Mucosa of stomach (tissue), 1 donor: ENCODE measurements at regions not wholly inside any gene's neighbourhood (a gene's known extent, or its start where the extent isn't known, plus 50 kb on each side); places are given as distances from the start of the nearest gene placed in this dataset.
"Not testable (repeated sequence)": the region's sequence is repeated elsewhere in the genome, so short reads cannot be mapped to it uniquely, and the experiment has no call there.

Experiments
- H3K27me3 ChIP-seq: one replicate; pipeline ENCODE4 v1.7.0; 2013; ENCODE audit warnings: mild to moderate bottlenecking, low read length; ENCODE audit not compliant: control insufficient read depth, insufficient read depth
- H3K36me3 ChIP-seq: one replicate; pipeline ENCODE4 v1.7.0; 2013; ENCODE audit warnings: low read length; ENCODE audit not compliant: control insufficient read depth, insufficient read depth
- H3K4me1 ChIP-seq: one replicate; pipeline ENCODE4 v1.7.0; 2013; ENCODE audit warnings: mild to moderate bottlenecking, low read length; ENCODE audit not compliant: control insufficient read depth, insufficient read depth
- H3K4me3 ChIP-seq: one replicate; pipeline ENCODE4 v1.7.0; 2013; ENCODE audit warnings: low read length
- H3K9ac ChIP-seq: one replicate; pipeline ENCODE4 v1.7.0; 2013; ENCODE audit warnings: mild to moderate bottlenecking, low read length, moderate library complexity
- H3K9me3 ChIP-seq: one replicate; pipeline ENCODE4 v1.7.0; 2013; ENCODE audit warnings: mild to moderate bottlenecking, low read length, moderate library complexity; ENCODE audit not compliant: control insufficient read depth
- donor health status: Pancreatic carcinoma.

DNA sequence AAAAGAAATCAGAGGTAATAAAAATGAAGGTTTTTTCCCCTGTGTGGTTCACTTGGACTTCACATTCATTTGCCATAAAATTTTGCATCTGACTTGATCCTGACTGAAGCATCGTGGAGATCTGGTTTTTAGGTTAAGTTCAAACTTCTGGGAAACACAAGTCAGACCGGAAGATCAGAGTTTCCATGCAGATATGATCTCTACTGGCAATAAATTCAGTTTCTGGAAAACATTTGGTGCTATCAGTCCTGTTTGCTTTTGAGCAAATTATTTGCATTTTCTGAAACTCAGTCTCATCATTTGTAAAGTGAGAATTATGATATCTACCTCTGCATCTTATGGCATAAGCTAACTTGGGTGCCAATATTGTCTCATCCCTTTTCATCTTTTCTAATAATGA lies 81.3 kb upstream of the KCNMA1 start:
- H3K4me3 ChIP-seq = no peak overlapping the region
- H3K36me3 ChIP-seq = no peaks in the 10 kb centered on the region
- H3K9me3 ChIP-seq = no peaks in the 10 kb centered on the region
- H3K4me1 ChIP-seq = no peaks in the 10 kb centered on the region
- H3K27me3 ChIP-seq = peaks cover 5% of the 10 kb centered on the region
- no peak overlapping the region for H3K9ac ChIP-seq

GRCh38 chr10:77718312-77718711 lies 80.7 kb upstream of the KCNMA1 start:
- H3K9ac ChIP-seq, H3K4me3 ChIP-seq, H3K9me3 ChIP-seq, H3K4me1 ChIP-seq, H3K36me3 ChIP-seq: not testable (repeated sequence)
- peaks cover 12% of the 10 kb centered on the region for H3K27me3 ChIP-seq

GRCh38 chr10:77717336-77717735 lies 79.7 kb upstream of the KCNMA1 start:
- Histone ChIP-seq H3K4me3 (no peak overlapping the region), H3K36me3 (no peaks in the 10 kb centered on the region), H3K27me3 (peaks cover 16% of the 10 kb centered on the region), H3K9ac (no peak overlapping the region), H3K4me1 (no peaks in the 10 kb centered on the region), H3K9me3 (no peaks in the 10 kb centered on the region)

DNA sequence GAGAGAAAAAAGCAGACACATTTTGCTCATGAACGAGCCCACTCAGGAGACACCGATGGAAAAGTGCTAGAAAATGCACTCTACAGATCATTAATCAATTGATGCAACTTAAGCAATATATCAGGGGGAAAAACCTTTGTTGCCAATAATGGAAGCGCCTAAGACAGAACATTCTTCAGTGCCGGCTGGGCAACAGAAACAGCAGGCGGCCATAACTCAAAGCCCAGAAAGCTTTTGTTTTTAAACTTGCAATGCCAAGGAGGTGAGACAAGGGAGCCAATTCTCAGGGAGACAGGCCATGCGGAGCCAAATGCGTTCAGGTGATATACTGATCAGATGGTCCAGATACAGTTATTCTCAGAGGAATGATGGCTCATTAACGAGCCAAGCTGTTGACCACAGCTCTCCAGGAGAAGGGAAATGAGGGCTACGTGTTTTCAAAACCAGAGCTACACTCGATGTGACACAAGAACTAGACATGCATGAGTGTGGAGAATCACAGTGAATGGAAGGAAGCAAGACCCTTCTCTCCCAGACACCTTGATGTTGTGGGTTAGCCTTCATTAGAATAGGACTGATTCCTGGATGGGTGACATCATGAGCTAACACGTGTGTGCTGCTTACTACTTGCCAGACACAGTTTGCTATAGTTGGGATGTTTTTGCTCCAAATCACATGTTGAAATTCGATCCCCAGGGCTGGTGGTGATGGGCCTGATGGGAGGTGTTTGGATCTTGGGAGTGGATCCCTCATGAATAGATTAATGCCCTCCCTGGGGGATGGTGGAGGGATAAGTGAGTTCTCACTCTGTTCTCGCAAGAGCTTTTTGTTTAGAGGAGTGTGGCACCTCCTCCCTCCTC lies 79.1 kb upstream of the KCNMA1 start:
- H3K9ac ChIP-seq = no peak overlapping the region
- H3K4me1 ChIP-seq = no peaks in the 10 kb centered on the region
- H3K27me3 ChIP-seq = peaks cover 19% of the 10 kb centered on the region
- no peaks in the 10 kb centered on the region for H3K36me3 ChIP-seq
- no peaks in the 10 kb centered on the region for H3K9me3 ChIP-seq
- no peak overlapping the region for H3K4me3 ChIP-seq

- Histone ChIP-seq H3K4me3 (no peak overlapping the region), H3K4me1 (peaks cover 9% of the 10 kb centered on the region), H3K9ac (no peak overlapping the region), H3K27me3 (peaks cover 31% of the 10 kb centered on the region), H3K9me3 (no peaks in the 10 kb centered on the region), H3K36me3 (no peaks in the 10 kb centered on the region)
Observed at GRCh38 chr10:77715536-77715935, 77.9 kb upstream of the KCNMA1 start.

- Histone ChIP-seq H3K9me3 (no peaks in the 10 kb centered on the region), H3K36me3 (no peaks in the 10 kb centered on the region), H3K9ac (no peak overlapping the region), H3K4me1 (peaks cover 13% of the 10 kb centered on the region), H3K27me3 (peaks cover 35% of the 10 kb centered on the region), H3K4me3 (no peak overlapping the region)
Observed at GRCh38 chr10:77715088-77715487, 77.5 kb upstream of the KCNMA1 start.

GRCh38 chr10:77713521-77714280 lies 76.1 kb upstream of the KCNMA1 start:
- Histone ChIP-seq H3K36me3 (no peaks in the 10 kb centered on the region), H3K4me3 (no peak overlapping the region), H3K4me1 (peaks cover 17% of the 10 kb centered on the region), H3K9ac (no peak overlapping the region), H3K9me3 (no peaks in the 10 kb centered on the region), H3K27me3 (peaks cover 32% of the 10 kb centered on the region)

GRCh38 chr10:77712207-77712606 lies 74.6 kb upstream of the KCNMA1 start:
- Histone ChIP-seq H3K27me3 (peaks cover 32% of the 10 kb centered on the region), H3K4me1 (peaks cover 17% of the 10 kb centered on the region), H3K36me3 (no peaks in the 10 kb centered on the region), H3K9me3 (no peaks in the 10 kb centered on the region), H3K9ac (no peak overlapping the region), H3K4me3 (no peak overlapping the region)

DNA sequence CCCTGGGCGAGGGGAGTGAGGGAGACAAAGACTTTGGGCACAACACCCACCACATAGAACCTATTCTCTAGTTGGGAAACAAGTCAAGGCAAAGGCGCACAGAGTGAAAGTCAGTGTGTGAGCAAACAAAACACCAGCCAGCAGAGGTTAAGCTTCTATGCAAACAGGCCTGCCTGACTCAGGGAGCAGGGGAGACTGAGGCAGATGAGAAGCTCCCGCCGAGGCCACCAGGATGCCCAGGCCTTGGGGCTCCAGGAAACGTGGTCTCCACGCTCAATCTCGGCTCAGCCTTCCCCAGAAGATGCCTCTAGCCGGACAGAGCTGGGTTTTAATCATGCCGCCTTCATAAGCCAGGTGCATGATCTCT lies 74.1 kb upstream of the KCNMA1 start:
- Histone ChIP-seq H3K4me1 (peaks cover 17% of the 10 kb centered on the region), H3K9me3 (no peaks in the 10 kb centered on the region), H3K27me3 (peaks cover 32% of the 10 kb centered on the region), H3K9ac (no peak overlapping the region), H3K4me3 (no peak overlapping the region), H3K36me3 (no peaks in the 10 kb centered on the region)

DNA sequence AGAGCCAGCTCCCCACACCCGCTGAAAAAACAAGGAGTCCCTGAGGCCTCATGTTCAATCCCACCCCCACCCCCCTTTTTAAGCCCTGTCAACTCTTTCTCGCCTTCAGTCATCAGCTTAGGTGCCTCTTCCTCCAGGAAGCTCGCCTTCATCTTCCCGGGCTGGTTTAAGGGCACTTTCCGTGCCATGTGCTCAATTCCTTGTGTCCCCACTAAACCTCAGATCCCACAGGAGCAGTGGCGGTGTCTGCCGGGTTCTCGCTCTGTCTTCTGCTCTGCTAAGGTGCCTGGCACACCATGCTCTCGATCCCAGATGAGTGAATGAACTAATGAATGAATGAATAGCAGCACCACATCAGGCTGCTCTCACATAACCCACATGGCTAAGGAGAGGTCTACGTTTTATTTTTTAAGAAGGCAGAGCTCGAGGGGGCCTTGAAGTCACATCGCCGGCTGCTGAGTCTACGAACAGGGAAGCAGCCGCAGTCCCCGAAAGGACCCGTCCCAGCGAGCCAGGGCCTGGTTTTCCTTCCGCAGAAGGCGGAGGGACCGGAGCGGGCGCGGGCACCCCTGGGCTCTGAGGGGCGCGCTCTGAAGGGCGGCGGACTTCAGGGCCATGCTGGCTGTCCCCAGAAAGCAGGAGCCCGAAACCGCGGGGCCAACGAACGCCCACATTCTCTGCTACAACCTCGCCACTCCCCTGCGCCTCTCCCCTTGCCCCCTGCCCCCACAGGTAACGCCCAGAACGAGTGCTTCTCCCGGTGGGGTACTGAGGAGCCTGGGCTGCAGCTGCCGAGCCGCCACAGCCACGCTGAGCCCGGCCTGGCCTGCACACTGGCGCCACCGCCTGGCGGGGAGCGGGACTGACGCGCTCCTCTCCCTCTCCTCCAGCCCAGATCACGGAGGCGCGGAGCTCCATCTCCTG lies 73.4 kb upstream of the KCNMA1 start:
- Histone ChIP-seq H3K9ac (peak overlapping the region; percentile 50), H3K9me3 (no peaks in the 10 kb centered on the region), H3K4me1 (peaks cover 17% of the 10 kb centered on the region), H3K27me3 (peaks cover 32% of the 10 kb centered on the region), H3K4me3 (no peak overlapping the region), H3K36me3 (no peaks in the 10 kb centered on the region)

DNA sequence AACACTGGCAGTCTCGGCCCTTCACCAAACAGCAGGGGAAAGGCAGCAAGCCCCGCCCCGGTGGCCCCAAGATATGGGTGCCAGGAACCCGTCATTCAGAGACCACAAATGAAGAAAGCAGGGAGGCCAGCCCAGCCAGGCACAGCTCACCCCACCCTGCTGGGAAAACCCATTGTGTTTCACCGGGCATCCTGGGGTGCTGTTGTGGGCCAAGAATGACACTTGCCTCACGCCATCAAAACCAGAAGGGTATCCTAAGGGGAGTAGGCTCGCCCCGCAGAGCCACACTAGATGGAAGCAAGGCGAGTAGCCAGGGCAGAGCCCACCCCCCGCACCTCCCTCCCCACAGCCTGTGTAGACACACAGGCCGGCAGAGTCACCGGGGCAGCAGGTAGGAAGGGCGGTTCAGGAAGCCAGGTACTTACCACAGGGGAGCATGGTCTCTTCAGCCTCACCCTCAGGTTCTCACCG lies 72.5 kb upstream of the KCNMA1 start:
- Histone ChIP-seq H3K4me1 (peaks cover 17% of the 10 kb centered on the region), H3K4me3 (no peak overlapping the region), H3K9me3 (no peaks in the 10 kb centered on the region), H3K36me3 (no peaks in the 10 kb centered on the region), H3K27me3 (peaks cover 32% of the 10 kb centered on the region), H3K9ac (no peak overlapping the region)
